DOHH2 (cell line): ENCODE measurements at regions not wholly inside any gene's neighbourhood (a gene's known extent, or its start where the extent isn't known, plus 50 kb on each side); places are given as distances from the start of the nearest gene placed in this dataset.

ENCODE experiments used
- H3F3A ChIP-seq: fragments of 200-600 bp; sonication (generic), shearing (Covaris generic); 2 replicates; pipeline ENCODE4 v1.6.0; 2016; ENCODE audit warnings: antibody characterized with exemption, mild to moderate bottlenecking; ENCODE audit not compliant: control insufficient read depth, insufficient read depth
- H3K27ac ChIP-seq: fragments of 200-600 bp; sonication (generic); 2 replicates; pipeline ENCODE4 v1.5.1; 2014; ENCODE audit warnings: low read depth, mild to moderate bottlenecking, low read length, moderate library complexity
- H3K27me3 ChIP-seq: fragments of 200-600 bp; sonication (generic); 2 replicates; pipeline ENCODE4 v1.6.1; 2014; ENCODE audit warnings: mild to moderate bottlenecking, low read length, mixed read lengths; ENCODE audit not compliant: control insufficient read depth
- H3K36me3 ChIP-seq: fragments of 200-600 bp; sonication (generic); 2 replicates; pipeline ENCODE4 v1.6.1; 2014; ENCODE audit warnings: mild to moderate bottlenecking, low read length, moderate library complexity, mixed read lengths; ENCODE audit not compliant: control insufficient read depth
- H3K4me1 ChIP-seq: fragments of 200-600 bp; sonication (generic); 2 replicates; pipeline ENCODE4 v1.6.1; 2014; ENCODE audit warnings: mild to moderate bottlenecking, low read length, mixed read lengths; ENCODE audit not compliant: control insufficient read depth
- H3K4me2 ChIP-seq: fragments of 200-600 bp; sonication (generic); 2 replicates; pipeline ENCODE4 v1.6.0; 2014; ENCODE audit warnings: mild to moderate bottlenecking, low read length, moderate library complexity
- H3K4me3 ChIP-seq: fragments of 200-600 bp; sonication (generic); 2 replicates; pipeline ENCODE4 v1.5.1; 2014; ENCODE audit warnings: mild to moderate bottlenecking, low read length, mixed read lengths
- H3K79me2 ChIP-seq: fragments of 200-600 bp; sonication (generic); 2 replicates; pipeline ENCODE4 v1.6.1; 2014; ENCODE audit warnings: mild to moderate bottlenecking, low read length, mixed read lengths; ENCODE audit not compliant: control insufficient read depth
- H3K9me2 ChIP-seq: fragments of 200-600 bp; sonication (generic); replicated peaks from 2 replicates; pipeline ENCODE4 v1.6.1; 2014; ENCODE audit warnings: mild to moderate bottlenecking, low read length, mixed read lengths; ENCODE audit not compliant: control insufficient read depth
- H3K9me3 ChIP-seq: fragments of 200-600 bp; sonication (generic); 2 replicates; pipeline ENCODE4 v1.6.1; 2014; ENCODE audit warnings: antibody characterized with exemption, low read length, mixed read lengths; ENCODE audit not compliant: control insufficient read depth, insufficient read depth
- H4K20me1 ChIP-seq: fragments of 200-600 bp; sonication (generic); 2 replicates; pipeline ENCODE4 v1.6.0; 2014; ENCODE audit warnings: low read depth, mild to moderate bottlenecking, antibody characterized with exemption, low read length, moderate library complexity; ENCODE audit not compliant: control insufficient read depth, insufficient read depth
- EZH2phosphoT487 ChIP-seq: fragments of 200-600 bp; sonication (generic); IDR thresholded peaks from 2 replicates; pipeline ENCODE4 v1.6.1; 2017; ENCODE audit warnings: borderline replicate concordance, mild to moderate bottlenecking, antibody characterized with exemption, low read length, moderate library complexity, mixed read lengths
- TF ChIP-seq, protein P1 (sequence below): fragments of 200-600 bp; sonication (generic); IDR thresholded peaks from one replicate; pipeline ENCODE4 v1.5.1; 2014; ENCODE audit warnings: antibody characterized with exemption, mild to moderate bottlenecking, low read depth, low read length; ENCODE audit not compliant: poor library complexity, severe bottlenecking

DNA sequence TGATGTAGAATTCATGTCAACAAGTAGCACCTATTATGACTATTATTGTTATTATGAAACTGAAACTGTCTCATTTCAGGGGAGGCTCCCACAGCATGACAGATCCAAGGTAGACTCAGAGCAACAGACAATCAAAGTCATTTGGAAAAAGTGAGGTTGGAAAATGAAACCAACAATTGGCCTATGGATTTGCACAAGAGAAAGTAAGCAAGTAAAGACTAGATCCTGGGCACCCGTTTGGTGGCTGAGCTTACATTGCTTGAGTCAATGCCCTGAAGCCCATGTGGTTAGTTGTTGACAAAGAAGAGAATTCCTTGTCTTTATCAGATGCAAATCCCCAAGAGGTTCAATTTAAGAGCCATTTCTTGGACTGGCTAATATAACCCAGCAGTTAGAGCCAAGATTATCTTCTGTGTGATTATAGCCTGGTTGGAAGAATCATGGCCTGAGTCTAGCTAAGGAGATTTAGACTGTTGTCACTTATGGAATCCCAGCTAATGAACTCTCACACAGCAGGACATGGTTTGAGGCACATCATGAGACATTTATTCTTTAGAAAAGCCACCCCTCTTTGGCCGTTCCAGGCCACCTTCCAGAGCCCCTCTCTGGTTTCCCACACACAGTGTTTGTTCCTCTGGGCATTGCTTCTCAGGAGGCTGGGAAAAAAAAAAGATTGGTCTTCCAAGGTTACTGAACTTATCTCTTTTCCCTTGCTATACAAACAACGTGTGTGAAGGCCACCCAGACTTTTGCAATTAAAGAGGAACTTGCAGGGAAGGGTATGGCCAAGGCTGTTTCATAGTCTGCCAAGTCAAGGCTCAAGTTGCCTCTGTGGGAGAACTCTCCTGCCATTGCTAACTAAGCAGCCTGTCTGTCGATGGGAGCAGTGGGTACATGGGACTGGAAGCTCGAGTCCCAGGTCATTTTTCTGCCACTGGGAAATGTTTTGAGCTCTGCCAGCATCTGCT is 399.5 kb downstream of the ENC1 start:
- Histone ChIP-seq H3K27me3 (no peaks in the 10 kb centered on the region), H3K79me2 (no peaks in the 10 kb centered on the region), H3K9me3 (no peaks in the 10 kb centered on the region), H3K27ac (no peak overlapping the region), H3K9me2 (no peaks in the 10 kb centered on the region), H3K36me3 (no peaks in the 10 kb centered on the region), H3F3A (no peaks in the 10 kb centered on the region), H3K4me1 (no peaks in the 10 kb centered on the region), H3K4me3 (no peak overlapping the region), H4K20me1 (no peaks in the 10 kb centered on the region), H3K4me2 (no peak overlapping the region)
- TF ChIP-seq, protein P1, sequence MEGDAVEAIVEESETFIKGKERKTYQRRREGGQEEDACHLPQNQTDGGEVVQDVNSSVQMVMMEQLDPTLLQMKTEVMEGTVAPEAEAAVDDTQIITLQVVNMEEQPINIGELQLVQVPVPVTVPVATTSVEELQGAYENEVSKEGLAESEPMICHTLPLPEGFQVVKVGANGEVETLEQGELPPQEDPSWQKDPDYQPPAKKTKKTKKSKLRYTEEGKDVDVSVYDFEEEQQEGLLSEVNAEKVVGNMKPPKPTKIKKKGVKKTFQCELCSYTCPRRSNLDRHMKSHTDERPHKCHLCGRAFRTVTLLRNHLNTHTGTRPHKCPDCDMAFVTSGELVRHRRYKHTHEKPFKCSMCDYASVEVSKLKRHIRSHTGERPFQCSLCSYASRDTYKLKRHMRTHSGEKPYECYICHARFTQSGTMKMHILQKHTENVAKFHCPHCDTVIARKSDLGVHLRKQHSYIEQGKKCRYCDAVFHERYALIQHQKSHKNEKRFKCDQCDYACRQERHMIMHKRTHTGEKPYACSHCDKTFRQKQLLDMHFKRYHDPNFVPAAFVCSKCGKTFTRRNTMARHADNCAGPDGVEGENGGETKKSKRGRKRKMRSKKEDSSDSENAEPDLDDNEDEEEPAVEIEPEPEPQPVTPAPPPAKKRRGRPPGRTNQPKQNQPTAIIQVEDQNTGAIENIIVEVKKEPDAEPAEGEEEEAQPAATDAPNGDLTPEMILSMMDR, result no peak
- no peak for TF ChIP-seq EZH2phosphoT487

DNA sequence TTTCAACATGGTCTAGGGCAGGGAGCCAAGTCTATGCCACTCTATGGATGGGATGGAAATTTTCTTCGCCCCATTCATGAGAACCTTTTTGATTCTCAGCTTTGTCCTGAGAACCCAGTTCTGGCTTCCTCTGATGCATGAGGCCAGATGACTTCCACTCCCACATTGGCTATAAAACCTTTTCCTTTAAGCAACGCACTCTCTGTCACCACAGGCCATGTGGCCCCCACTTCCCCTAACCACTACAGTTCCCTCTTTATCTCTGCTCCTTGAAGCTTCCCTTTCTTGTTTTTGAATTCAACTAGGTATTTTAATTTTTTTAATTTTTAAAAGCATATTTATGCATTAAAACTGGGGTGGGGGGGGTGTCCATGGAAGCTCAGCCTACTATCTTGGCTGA is 401.3 kb downstream of the ENC1 start:
- Histone ChIP-seq H3K79me2 (no peaks in the 10 kb centered on the region), H3K27ac (no peak overlapping the region), H3K27me3 (no peaks in the 10 kb centered on the region), H3K36me3 (no peaks in the 10 kb centered on the region), H3K4me2 (no peak overlapping the region), H3K4me3 (no peak overlapping the region), H3K9me3 (no peaks in the 10 kb centered on the region), H3K4me1 (no peaks in the 10 kb centered on the region), H3K9me2 (no peaks in the 10 kb centered on the region), H3F3A (no peaks in the 10 kb centered on the region), H4K20me1 (no peaks in the 10 kb centered on the region)
- TF ChIP-seq, protein P1, result no peak
- no peak for TF ChIP-seq EZH2phosphoT487

DNA sequence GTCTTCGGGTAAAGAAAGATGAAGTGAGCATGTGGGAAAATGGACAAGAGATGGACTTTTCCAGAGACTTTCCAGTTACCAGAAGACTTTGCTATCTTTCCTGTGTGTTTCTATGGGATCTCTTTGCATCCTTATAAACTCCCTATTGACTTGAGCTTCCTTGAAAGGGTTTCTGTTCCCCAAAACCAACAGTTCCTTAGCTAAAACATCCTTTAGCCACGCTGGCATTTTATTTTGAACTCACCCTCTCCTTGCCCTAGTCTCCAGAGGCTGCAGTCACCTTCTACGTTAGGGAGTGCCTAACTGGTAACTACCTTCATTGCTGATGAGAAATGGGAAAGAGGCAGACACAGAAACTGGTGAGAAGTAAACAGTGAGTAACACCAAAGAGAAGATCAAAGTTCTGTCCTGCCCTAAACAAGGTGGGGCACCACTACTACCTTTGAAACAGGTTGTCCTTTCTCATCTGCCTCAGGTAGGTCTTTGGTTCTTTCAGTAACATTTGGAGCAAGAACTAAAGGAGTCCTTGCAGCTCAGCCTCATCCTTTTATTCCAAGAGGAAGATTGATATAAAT is 402.9 kb downstream of the ENC1 start:
- Histone ChIP-seq H3K79me2 (no peaks in the 10 kb centered on the region), H3K27ac (no peak overlapping the region), H4K20me1 (no peaks in the 10 kb centered on the region), H3K9me2 (no peaks in the 10 kb centered on the region), H3K36me3 (no peaks in the 10 kb centered on the region), H3K9me3 (no peaks in the 10 kb centered on the region), H3K27me3 (no peaks in the 10 kb centered on the region), H3F3A (no peaks in the 10 kb centered on the region), H3K4me1 (no peaks in the 10 kb centered on the region), H3K4me2 (no peak overlapping the region), H3K4me3 (no peak overlapping the region)
- TF ChIP-seq, protein P1, result no peak
- no peak for TF ChIP-seq EZH2phosphoT487
